Lung (tissue), 11 donors: ENCODE measurements at regions not wholly inside any gene's neighbourhood (a gene's known extent, or its start where the extent isn't known, plus 50 kb on each side); places are given as distances from the start of the nearest gene placed in this dataset.

Source experiments
- ATAC-seq: fragments of 200-7000 bp; cut with Tn5 transposase; one replicate; pipeline ENCODE4 v1.9.1; 2020; ENCODE audit warnings: moderate number of reproducible peaks; ENCODE audit not compliant: insufficient read depth, low FRiP score
- DNase-seq, 3 donors: peaks; one replicate each; pipeline ENCODE4 v3.0.0-alpha.2; 2013 to 2017
- H3K27ac ChIP-seq, 2 donors: one replicate each; pipeline ENCODE4 v1.5.1; 2013; ENCODE audit warnings: mild to moderate bottlenecking in 2 of 2, moderate library complexity in 2 of 2, control low read depth in 1 of 2, inconsistent platforms in 1 of 2, low read depth in 1 of 2, low read length in 1 of 2
- H3K27me3 ChIP-seq, 3 donors: one replicate each; pipeline ENCODE4 v1.5.1; 2013; ENCODE audit warnings: low read length in 2 of 3; ENCODE audit not compliant: control insufficient read depth in 3 of 3, insufficient read depth in 3 of 3
- H3K36me3 ChIP-seq, 4 donors: one replicate each; pipeline ENCODE4 v1.5.1; 2013; ENCODE audit warnings: low read length in 4 of 4, mild to moderate bottlenecking in 1 of 4, moderate library complexity in 1 of 4; ENCODE audit not compliant: control insufficient read depth in 4 of 4, insufficient read depth in 4 of 4
- H3K4me1 ChIP-seq, 5 donors: one replicate each; pipeline ENCODE4 v1.5.1; 2013; ENCODE audit warnings: low read length in 5 of 5, mild to moderate bottlenecking in 2 of 5, moderate library complexity in 1 of 5; ENCODE audit not compliant: control insufficient read depth in 5 of 5, insufficient read depth in 5 of 5
- H3K4me3 ChIP-seq: one replicate; pipeline ENCODE4 v1.5.1; 2013; ENCODE audit warnings: mild to moderate bottlenecking, control low read depth, moderate library complexity
- H3K9ac ChIP-seq, 2 donors: one replicate each; pipeline ENCODE4 v1.5.1; 2013; ENCODE audit warnings: low read length in 2 of 2, control low read depth in 1 of 2; ENCODE audit not compliant: insufficient read depth in 1 of 2
- H3K9me3 ChIP-seq, 4 donors: one replicate each; pipeline ENCODE4 v1.5.1; 2013; ENCODE audit warnings: low read length in 3 of 4, mild to moderate bottlenecking in 1 of 4, moderate library complexity in 1 of 4; ENCODE audit not compliant: control insufficient read depth in 4 of 4, insufficient read depth in 3 of 4
- CTCF ChIP-seq: IDR thresholded peaks from 2 replicates; pipeline ENCODE4 v1.5.1; 2012; ENCODE audit warnings: mild to moderate bottlenecking; ENCODE audit errors: control extremely low read depth, extremely low read depth
- WGBS, 2 donors: extraction: QIAGEN DNeasy Blood & Tissue Kit; methylation state at CpG; one replicate each; pipeline ENCODE4 v1.1.7; 2013; 5-methylcytosine and 5-hydroxymethylcytosine counted together
- donor health status: control.
- donor health status: control.
- donor health status: Bipolar disorder and iron deficiency.
- donor health status: healthy.
- donor health status: DM: yes; HTN: yes; CAD: no.

- DNase-seq (peak in 1 of 3 donors; percentile 13), ATAC-seq (no peak)
- H3K4me3 ChIP-seq = no peak overlapping the region
- no peak overlapping the region for H3K9ac ChIP-seq
- no peaks in the 10 kb centered on the region for H3K9me3 ChIP-seq
- no peaks in the 10 kb centered on the region for H3K27me3 ChIP-seq
- no peak for TF ChIP-seq CTCF
- peaks cover 0 to 41% (median 11%) of the 10 kb centered on the region in 5 donors for H3K4me1 ChIP-seq
- no peaks in the 10 kb centered on the region for H3K36me3 ChIP-seq
- peak overlapping the region in 1 of 2 donors; percentile 53 for H3K27ac ChIP-seq
- WGBS, 2 donors = 1 to 4% methylated on average over 2 of the region's 2 CpGs
Observed at GRCh38 chr6:49326347-49326746, 136.7 kb downstream of the MMUT start.

- no peak overlapping the region for H3K4me3 ChIP-seq
- H3K36me3 ChIP-seq = no peaks in the 10 kb centered on the region
- no peak overlapping the region for H3K9ac ChIP-seq
- ATAC-seq = no peak
- no peak for TF ChIP-seq CTCF
- no peak for DNase-seq
- no peaks in the 10 kb centered on the region for H3K27me3 ChIP-seq
- H3K9me3 ChIP-seq = no peaks in the 10 kb centered on the region
- WGBS, 2 donors = 13 to 36% methylated on average over 1 of the region's 1 CpG
- H3K27ac ChIP-seq = peak overlapping the region in 1 of 2 donors; percentile 53
- peaks cover 0 to 41% (median 11%) of the 10 kb centered on the region in 5 donors for H3K4me1 ChIP-seq
Observed at GRCh38 chr6:49325891-49326290, 137.2 kb downstream of the MMUT start.

GRCh38 chr6:49322861-49323260, 140.2 kb downstream of the MMUT start:
- ATAC-seq = no peak
- TF ChIP-seq CTCF = no peak
- Histone ChIP-seq H3K27ac (no peak overlapping the region), H3K36me3 (no peaks in the 10 kb centered on the region), H3K4me3 (no peak overlapping the region), H3K27me3 (no peaks in the 10 kb centered on the region), H3K9ac (no peak overlapping the region), H3K4me1 (peaks cover 0 to 18% (median 5%) of the 10 kb centered on the region in 5 donors), H3K9me3 (no peaks in the 10 kb centered on the region)
- DNase-seq = no peak
- WGBS, 2 donors = 65 to 76% methylated on average over 1 of the region's 1 CpG

GRCh38 chr6:49321561-49322072, 141.4 kb downstream of the MMUT start:
- ATAC-seq (no peak), DNase-seq (peak in 2 of 3 donors; percentile 7 to 35)
- Histone ChIP-seq H3K27ac (no peak overlapping the region), H3K4me1 (peaks cover 0 to 8% (median 4%) of the 10 kb centered on the region in 5 donors), H3K9me3 (peaks cover 0 to 2% (median under 1%) of the 10 kb centered on the region in 4 donors), H3K27me3 (no peaks in the 10 kb centered on the region), H3K36me3 (no peaks in the 10 kb centered on the region), H3K4me3 (no peak overlapping the region), H3K9ac (no peak overlapping the region)
- TF ChIP-seq CTCF = no peak
- WGBS, 2 donors = 49 to 64% methylated on average over 2 of the region's 2 CpGs
